ENCODE measurements at regions not wholly inside any gene's neighbourhood (a gene's known extent, or its start where the extent isn't known, plus 50 kb on each side); places are given as distances from the start of the nearest gene placed in this dataset.
"Not testable (repeated sequence)": the region's sequence is repeated elsewhere in the genome, so short reads cannot be mapped to it uniquely, and the experiment has no call there.

- no peak for DNase-seq
Observed at GRCh38 chr1:96072021-96072420, 649.6 kb upstream of the PTBP2 start.

GRCh38 chr1:96073100-96073499 is 648.5 kb upstream of the PTBP2 start:
- no peak for DNase-seq

- DNase-seq, result no peak
Observed at GRCh38 chr1:96074422-96074821, 647.2 kb upstream of the PTBP2 start.

- DNase-seq, result no peak
Observed at GRCh38 chr1:96074876-96075577, 646.6 kb upstream of the PTBP2 start.

- no peak for DNase-seq
Observed at GRCh38 chr1:96075704-96076455, 645.7 kb upstream of the PTBP2 start.

GRCh38 chr1:96076589-96076988 is 645.0 kb upstream of the PTBP2 start:
- no peak for DNase-seq

- DNase-seq, result no peak
Observed at GRCh38 chr1:96079581-96079980, 642.0 kb upstream of the PTBP2 start.

GRCh38 chr1:96080925-96081324 is 640.7 kb upstream of the PTBP2 start:
- no peak for DNase-seq

- DNase-seq, result no peak
Observed at GRCh38 chr1:96087719-96088118, 633.9 kb upstream of the PTBP2 start.

- DNase-seq, result no peak
Observed at GRCh38 chr1:96090134-96090533, 631.5 kb upstream of the PTBP2 start.

GRCh38 chr1:96095849-96096612 is 625.6 kb upstream of the PTBP2 start:
- DNase-seq, result no peak

- DNase-seq, result no peak
Observed at GRCh38 chr1:96096613-96097321, 624.8 kb upstream of the PTBP2 start.

- DNase-seq, result no peak
Observed at GRCh38 chr1:96104506-96104905, 617.1 kb upstream of the PTBP2 start.

GRCh38 chr1:96104906-96105305 is 616.7 kb upstream of the PTBP2 start:
- no peak for DNase-seq

GRCh38 chr1:96116731-96117130 is 604.9 kb upstream of the PTBP2 start:
- DNase-seq, result no peak

GRCh38 chr1:96130432-96130831 is 591.2 kb upstream of the PTBP2 start:
- DNase-seq, result no peak

- DNase-seq, result no peak
Observed at GRCh38 chr1:96144636-96145035, 576.9 kb upstream of the PTBP2 start.

GRCh38 chr1:96145492-96145891 is 576.1 kb upstream of the PTBP2 start:
- DNase-seq, result no peak

GRCh38 chr1:96152957-96153356 is 568.6 kb upstream of the PTBP2 start:
- DNase-seq, result not testable (repeated sequence)

GRCh38 chr1:96157101-96157500 is 564.5 kb upstream of the PTBP2 start:
- no peak for DNase-seq

GRCh38 chr1:96159379-96159778 is 562.2 kb upstream of the PTBP2 start:
- no peak for DNase-seq

GRCh38 chr1:96164053-96164452 is 557.5 kb upstream of the PTBP2 start:
- no peak for DNase-seq
